ENCODE measurements at regions not wholly inside any gene's neighbourhood (a gene's known extent, or its start where the extent isn't known, plus 50 kb on each side); places are given as distances from the start of the nearest gene placed in this dataset.

- TF ChIP-seq EZH2 (IDR thresholded peaks at IDR 0.05) (no peak), POLR2AphosphoS5 (IDR thresholded peaks at IDR 0.05; ENCODE audit: borderline replicate concordance, low read depth, low read length) (no peak)
These were observed 361.7 kb downstream of the INSC start for GRCh38 chr11:15476371-15476917.

Measured in SK-N-MC (cell line).